Choroid plexus epithelial cell (primary cell): ENCODE measurements at regions not wholly inside any gene's neighbourhood (a gene's known extent, or its start where the extent isn't known, plus 50 kb on each side); places are given as distances from the start of the nearest gene placed in this dataset.
"Not testable (repeated sequence)": the region's sequence is repeated elsewhere in the genome, so short reads cannot be mapped to it uniquely, and the experiment has no call there.

Experiments
- DNase-seq: peaks from one replicate; pipeline ENCODE4 v3.0.0-alpha.2; 2010; ENCODE audit warnings: low read depth
- H3K4me3 ChIP-seq: 2 replicates; pipeline ENCODE4 v1.5.1; 2011; ENCODE audit warnings: low read depth, mild to moderate bottlenecking, control low read depth, low read length, moderate library complexity
- TF ChIP-seq, protein P1 (sequence below): conservative IDR thresholded peaks from 2 replicates; pipeline ENCODE4 v1.5.1; 2011; ENCODE audit warnings: low read depth, mild to moderate bottlenecking, control low read depth, inconsistent platforms, low read length, moderate library complexity

DNA sequence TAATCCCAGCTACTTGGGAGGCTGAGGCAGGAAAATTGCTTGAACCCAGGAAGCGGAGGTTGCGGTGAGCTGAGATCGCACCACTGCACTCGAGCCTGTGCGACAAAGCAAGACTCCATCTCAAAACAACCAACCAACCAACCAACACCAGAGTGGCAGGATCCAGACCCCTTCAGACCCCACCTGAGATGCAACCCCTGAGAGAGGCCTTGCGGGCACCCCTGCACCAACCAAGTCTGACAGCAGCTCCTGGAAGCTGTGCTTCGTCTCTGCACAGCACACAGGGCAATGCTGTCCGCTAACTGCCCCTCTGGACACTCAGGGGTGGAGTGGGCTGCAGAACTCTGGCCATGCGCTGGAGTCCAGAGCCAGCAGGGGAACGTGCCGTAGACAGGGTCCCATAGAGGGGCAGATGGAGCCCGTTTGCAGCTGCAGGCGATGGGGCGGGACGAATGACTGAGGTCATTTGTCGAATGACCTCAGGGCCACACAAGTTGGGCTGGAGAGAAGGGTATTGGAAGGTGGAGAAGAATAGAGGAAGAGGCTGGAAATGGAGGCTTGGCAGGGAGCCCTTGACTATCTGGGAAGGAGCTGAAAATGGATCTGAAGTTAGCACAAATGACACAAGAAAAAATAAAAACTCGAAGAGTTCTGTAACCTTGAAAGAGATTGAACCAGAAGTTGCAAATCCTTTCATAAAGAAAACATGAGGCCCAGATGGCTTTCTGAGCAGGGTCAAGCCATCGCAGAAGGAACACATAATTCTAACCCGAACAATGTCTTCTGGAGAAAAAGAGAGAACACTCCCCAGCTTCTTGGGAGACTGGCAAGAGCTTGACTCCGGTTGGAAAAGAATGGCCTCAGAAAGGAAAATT, 199.7 kb downstream of the CTTN start:
- no peak overlapping the region for H3K4me3 ChIP-seq
- DNase-seq, result no peak
- TF ChIP-seq, protein P1, sequence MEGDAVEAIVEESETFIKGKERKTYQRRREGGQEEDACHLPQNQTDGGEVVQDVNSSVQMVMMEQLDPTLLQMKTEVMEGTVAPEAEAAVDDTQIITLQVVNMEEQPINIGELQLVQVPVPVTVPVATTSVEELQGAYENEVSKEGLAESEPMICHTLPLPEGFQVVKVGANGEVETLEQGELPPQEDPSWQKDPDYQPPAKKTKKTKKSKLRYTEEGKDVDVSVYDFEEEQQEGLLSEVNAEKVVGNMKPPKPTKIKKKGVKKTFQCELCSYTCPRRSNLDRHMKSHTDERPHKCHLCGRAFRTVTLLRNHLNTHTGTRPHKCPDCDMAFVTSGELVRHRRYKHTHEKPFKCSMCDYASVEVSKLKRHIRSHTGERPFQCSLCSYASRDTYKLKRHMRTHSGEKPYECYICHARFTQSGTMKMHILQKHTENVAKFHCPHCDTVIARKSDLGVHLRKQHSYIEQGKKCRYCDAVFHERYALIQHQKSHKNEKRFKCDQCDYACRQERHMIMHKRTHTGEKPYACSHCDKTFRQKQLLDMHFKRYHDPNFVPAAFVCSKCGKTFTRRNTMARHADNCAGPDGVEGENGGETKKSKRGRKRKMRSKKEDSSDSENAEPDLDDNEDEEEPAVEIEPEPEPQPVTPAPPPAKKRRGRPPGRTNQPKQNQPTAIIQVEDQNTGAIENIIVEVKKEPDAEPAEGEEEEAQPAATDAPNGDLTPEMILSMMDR, result no peak

DNA sequence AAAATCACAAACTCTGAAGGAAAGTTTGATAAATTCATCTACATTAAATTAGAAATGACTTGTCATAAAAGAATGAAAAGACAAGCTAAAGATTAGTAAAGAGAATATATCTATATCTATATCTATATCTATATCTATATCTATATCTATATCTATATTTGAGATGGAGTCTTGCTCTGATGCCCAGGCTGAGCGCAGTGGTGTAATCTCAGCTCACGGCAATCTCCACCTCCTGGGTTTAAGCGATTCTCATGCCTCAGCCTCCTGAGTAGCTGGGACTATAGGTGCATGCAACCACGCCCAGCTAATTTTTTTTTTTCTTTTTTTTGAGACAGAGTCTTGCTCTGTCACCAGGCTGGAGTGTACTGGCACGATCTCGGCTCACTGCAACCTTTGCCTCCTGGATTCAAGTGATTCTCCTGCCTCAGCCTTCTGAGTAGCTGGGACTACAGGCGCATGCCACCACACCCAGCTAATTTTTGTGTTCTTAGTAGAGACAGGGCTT, 202.6 kb downstream of the CTTN start:
- not testable (repeated sequence) for H3K4me3 ChIP-seq, DNase-seq

DNA sequence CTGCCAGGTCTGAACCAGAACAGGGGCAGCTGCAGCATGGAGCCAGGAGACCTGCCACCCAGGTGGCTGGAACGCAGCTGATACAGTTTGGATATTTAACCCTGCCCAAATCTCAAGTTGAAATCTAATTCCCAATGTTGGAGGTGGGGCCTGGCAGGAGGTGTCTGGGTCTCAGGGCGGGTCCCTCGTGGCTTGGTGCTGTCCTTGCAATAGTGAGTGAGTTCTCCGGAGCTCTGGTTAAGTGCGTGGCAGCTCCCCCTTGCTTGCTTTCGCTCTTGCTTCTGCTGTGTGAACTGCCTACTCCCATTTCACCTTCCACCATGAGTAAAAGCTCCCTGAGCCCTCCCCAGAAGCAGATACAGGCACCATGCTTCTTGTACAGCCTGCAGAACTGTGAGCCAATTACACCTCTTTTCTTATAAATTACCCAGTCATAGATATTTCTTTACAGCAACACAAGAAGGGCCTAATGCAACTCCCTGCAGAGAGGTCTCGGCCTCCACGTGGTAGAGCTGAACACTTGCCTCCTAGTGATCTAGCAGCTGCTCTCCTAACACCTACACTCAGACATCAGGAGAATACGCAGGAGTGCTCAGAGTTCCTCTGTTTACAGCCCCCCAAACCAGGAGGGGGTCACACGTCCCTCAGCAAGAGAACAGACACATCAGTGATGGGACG, 203.7 kb downstream of the CTTN start:
- no peak for DNase-seq

DNA sequence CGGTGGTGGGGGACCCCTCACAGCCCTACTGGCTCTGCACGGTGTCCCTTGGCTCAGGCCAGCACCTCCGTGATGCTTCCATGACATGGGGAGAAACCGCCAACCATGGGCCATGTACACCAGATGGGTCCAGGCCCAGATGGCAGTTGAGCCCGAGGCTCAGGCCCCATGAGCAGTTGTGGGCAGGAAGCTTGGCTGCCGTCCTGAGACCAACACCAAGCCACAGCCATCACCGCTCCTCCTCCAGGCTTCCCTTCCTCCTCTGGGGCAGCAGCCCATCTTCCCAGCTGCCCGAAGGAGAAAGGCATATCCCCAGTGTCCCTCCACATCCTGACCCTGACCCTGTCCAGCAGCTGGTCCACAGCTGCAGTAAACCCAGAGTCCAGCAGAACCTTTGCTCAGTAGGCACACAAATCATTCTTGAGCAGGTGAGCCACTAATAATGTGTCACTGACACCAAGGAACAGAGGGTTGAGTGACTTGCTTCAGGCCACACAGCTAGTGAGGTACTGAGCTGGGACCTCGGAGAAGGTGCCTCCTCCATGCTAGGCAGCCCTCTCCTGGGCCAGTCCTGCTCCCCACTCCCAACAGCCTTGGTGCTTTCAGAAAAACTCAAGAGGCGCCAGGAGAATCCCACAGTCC, 204.9 kb downstream of the CTTN start:
- no peak overlapping the region for H3K4me3 ChIP-seq
- TF ChIP-seq, protein P1, result no peak
- no peak for DNase-seq

More for the DNA sequence above, 203.7 kb downstream of the CTTN start:
- TF ChIP-seq, protein P1, result no peak
- H3K4me3 ChIP-seq, result no peak overlapping the region

DNA sequence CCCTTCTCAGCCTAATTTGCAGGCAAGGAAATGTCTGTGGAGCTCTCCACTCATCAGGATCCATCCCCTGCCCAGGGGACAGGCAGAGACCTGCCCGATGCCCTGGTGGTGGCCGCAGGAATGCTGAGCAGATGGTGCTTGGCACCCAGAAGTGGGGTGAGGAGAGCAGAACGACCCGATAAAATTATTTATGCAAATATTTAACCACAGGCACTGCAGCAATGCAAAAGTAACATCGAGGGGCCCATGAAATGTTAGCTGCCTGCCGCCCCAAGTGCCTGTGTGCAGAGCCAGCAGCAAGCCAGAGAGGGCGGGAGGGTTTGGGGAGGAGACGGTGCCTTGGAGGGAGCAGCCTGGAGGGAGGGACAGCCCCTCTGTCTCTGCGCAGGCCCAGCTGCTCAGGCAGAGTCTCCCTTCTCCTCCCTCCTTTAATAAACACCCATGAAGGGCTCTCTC, 205.5 kb downstream of the CTTN start:
- no peak overlapping the region for H3K4me3 ChIP-seq
- TF ChIP-seq, protein P1, result no peak
- DNase-seq, result no peak

DNA sequence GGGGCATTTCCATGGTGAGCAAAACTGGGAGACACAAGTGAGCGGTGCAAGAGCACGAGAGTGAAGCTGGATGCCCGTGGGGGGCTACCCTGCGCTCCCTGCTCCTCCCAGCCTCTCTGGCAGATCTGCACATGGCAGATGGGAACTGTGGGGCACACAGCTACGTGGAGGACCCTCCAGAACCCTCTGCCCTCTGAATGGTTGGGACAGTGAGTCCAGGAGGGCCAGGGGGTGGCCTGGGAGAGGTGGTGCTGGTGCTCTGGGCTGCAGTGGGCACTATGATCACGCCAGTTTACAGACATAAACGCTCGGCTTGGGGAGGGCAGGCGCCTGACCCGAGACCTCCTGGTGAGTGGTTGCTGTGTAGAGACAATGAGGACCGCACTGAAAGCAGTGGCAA, 205.9 kb downstream of the CTTN start:
- DNase-seq, result no peak
- no peak overlapping the region for H3K4me3 ChIP-seq
- TF ChIP-seq, protein P1, result no peak
